ENCODE measurements at regions not wholly inside any gene's neighbourhood (a gene's known extent, or its start where the extent isn't known, plus 50 kb on each side); places are given as distances from the start of the nearest gene placed in this dataset.
A peak's percentile ranks its signal among the peaks of the same experiment; 100 is the strongest.

GRCh38 chr13:109397285-109397684 is 389.1 kb downstream of the IRS2 start:
- DNase-seq (ENCODE audit: low read depth): no peak

- no peak for DNase-seq (ENCODE audit: low read depth)
Measured at GRCh38 chr13:109396266-109396665, 390.1 kb downstream of the IRS2 start.

GRCh38 chr13:109395014-109395413 is 391.4 kb downstream of the IRS2 start:
- DNase-seq (ENCODE audit: low read depth): no peak

DNA sequence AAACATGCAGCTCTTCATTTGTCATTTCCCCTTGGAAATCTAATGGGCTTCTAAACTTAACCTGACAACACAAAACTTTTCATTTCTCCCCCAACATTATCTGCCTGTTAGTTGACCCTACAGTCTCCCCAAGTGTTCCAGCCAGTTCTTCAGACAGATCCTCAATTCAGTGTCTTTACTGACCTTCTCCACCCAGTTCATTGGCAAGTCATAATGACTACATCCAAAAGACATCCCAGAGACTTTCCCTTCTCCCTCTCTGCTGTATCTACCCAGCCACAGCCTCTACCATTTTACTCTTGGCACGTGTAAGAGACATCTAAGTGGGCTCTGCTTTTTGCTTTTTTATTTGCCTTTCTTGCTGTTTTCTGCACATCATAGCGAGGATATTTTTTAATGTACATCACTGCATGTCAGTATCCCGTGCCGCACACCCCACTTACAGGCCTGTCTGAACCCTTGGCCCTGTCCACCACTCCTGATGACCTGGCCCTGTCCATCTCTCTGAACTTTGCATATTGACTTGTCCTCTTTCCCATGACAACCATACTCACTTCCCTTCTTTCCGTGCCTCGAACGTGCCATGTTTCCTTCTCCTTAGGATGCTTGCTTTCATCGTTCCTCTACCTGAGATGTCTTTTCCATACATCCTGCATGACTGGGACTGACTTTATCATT is 391.9 kb downstream of the IRS2 start:
- DNase-seq (ENCODE audit: low read depth): no peak

DNA sequence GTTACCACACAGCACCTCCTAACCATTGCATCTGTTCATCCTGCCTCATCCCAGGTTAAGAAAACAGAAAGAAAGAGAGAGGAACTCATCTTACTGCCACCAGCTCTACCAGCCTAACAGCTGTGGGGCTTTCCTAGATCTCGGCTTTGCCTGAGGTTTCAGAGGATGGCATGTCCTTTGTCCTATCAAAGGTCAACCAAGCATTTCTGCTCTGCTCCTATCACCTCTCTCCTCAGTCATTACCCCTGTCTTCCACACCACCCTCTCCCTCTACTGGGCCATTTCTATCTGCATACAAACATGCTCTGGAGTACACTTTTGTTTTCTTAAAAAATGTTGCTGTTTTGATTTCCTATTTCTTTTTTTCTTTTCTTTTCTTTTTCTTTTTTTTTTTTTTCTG is 393.3 kb downstream of the IRS2 start:
- no peak for DNase-seq (ENCODE audit: low read depth)

DNA sequence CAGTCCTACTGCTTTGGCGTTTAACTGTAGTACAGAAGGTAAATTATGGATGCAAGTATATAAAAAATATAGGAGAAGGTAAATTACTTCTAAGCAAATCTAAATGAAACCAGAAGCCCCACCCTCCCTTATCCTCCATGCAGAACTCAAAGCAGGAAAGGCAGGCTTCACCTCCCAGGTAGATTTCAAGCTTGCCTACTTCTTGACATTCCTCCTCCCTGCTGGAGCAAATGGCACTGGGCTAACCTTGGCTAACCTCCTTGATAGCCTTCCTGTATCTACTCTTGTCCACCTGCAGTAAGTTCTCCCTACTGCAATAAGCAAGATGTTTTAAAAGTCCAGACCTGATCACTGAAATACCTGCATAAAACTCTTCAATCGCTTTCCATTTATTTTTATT is 396.0 kb downstream of the IRS2 start:
- no peak for DNase-seq (ENCODE audit: low read depth)

DNA sequence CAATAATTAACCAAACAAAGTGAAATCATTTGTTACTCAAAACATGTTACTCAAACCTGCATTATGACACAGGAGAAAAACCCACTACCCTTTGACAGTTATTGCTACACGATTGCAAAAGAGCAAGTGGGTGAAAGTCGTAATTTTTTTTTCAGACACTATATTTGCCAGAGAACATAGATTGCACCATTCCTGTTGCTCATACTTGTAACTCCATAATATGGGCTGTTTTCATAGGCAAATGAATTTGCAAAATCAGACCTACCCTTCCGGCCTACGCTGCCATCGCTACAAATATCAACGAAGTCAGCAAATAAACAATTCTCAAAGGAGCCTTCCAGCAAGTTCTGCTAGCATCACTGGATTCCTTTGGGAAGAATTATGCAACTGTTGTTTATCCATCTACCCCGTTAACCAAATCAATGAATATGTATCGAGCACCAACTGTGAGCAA is 396.5 kb downstream of the IRS2 start:
- no peak for DNase-seq (ENCODE audit: low read depth)

- DNase-seq (ENCODE audit: low read depth): no peak
Measured at GRCh38 chr13:109389456-109389855, 396.9 kb downstream of the IRS2 start.

DNA sequence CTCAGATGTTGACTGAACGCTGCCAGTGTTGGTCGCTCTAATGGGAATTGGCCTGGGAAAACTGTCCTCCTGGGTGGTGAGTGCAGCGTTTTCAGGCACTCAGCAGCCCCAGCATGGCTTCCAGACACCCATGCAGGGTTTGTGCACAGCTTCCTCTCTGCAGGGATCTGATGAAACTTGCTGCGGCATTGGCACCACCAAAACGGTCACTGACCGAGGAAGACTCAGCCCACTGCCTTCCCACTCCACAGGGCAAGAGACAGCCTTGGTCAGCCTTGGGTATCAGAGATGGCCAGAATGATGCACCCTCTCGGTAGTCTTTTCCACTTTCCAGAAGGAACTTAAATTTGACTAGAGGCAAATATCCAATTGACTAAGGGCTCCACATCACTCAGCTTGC is 398.9 kb downstream of the IRS2 start:
- no peak for DNase-seq (ENCODE audit: low read depth)

GRCh38 chr13:109385242-109385560 is 401.2 kb downstream of the IRS2 start:
- DNase-seq (ENCODE audit: low read depth): no peak

- peak; percentile 65 for DNase-seq (ENCODE audit: low read depth)
Measured at GRCh38 chr13:109384491-109385241, 401.7 kb downstream of the IRS2 start.

GRCh38 chr13:109383683-109384082 is 402.7 kb downstream of the IRS2 start:
- DNase-seq (ENCODE audit: low read depth): no peak

DNA sequence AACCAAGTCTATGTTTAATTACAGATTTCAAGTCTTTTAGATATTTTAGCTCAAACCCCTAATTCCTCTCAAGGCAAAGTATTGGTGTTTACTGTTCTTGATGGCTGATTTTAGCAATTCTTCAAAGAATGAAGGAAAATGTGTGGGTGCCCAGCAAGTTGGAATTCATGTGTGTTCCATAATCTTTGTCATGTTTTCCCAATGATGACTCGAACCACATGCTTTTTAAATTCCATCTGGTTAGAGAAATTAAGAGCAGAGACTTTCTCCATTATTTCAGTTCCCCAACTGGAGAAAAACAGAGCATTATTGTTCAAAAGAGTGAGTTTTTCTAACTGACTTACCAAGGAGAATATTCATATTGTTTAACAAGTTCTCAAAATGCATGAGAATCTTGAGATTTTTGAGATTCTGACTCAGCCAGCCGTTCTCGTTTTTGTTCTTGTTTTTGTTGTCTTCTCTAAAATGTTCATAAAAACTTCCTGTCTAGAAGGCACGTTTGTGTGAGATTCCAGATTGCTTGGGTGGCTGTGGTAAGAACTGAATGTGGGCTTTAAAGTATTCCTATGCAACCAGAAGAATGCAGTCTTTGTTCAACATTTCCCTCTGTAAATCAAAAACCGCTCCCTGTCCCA is 404.7 kb downstream of the IRS2 start:
- DNase-seq (ENCODE audit: low read depth): peak; percentile 67

GRCh38 chr13:109380457-109380856 is 405.9 kb downstream of the IRS2 start:
- DNase-seq (ENCODE audit: low read depth): no peak

DNA sequence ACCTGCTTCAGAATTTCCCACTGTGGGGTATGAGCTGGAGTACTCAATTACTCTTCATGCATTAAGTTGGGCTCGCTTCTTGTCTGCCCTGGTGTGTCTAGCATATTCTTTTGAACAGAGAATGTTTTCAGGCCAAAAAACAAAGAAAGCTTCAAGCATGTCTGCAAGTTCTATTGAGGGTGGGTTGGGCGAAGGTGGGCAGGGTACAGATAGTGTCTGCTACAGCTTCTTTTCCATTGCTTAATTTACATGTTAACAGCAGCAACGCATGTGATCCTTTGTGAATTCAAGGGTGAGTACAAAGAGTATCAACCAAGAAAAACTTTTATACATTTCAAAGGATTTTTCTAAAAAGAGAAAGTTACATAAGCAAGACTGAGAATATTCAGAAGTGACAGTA is 406.5 kb downstream of the IRS2 start:
- DNase-seq (ENCODE audit: low read depth): no peak

DNA sequence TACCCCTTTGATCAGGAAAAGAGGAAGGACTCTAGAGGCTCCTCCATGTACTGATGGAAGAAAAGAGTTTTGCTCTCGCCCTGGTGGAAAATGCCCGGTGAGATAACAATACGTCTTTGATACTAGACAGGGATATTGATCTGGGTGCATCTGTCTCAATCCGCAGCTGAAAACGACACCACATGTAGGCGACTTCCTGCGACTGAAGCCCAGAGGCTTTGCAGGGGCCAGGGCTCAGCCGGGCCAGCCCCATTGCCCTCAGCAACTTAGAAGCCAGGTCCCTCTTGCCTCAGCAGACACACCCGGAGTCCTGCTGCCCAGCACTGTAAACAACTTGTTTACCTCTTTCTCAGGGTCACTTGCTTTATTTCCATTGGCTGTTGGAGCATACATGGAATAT is 409.4 kb downstream of the IRS2 start:
- DNase-seq (ENCODE audit: low read depth): no peak

GRCh38 chr13:109374609-109375200 is 411.7 kb downstream of the IRS2 start:
- no peak for DNase-seq (ENCODE audit: low read depth)

- DNase-seq (ENCODE audit: low read depth): no peak
Measured at GRCh38 chr13:109372666-109373065, 413.7 kb downstream of the IRS2 start.

GRCh38 chr13:109371066-109371465 is 415.3 kb downstream of the IRS2 start:
- DNase-seq (ENCODE audit: low read depth): no peak

DNA sequence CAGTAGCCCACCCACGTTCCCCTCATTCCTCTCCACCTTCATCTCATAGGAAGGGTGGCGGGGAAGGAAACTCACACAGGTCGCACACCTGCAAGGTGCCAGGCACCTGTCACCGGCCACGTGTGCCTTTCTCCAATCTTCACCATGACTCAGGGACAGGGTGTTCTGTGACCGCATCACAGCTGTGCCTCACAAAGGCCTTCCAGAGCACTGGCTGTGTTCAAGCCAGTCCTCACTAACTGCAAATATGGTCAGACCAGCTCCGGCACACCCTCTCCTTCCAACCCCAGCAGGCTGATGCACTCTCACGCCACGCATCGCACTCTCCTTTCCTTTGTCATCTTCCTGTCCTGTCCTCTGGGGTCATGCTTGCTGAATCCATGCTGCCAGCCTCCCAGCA is 415.9 kb downstream of the IRS2 start:
- DNase-seq (ENCODE audit: low read depth): no peak

DNA sequence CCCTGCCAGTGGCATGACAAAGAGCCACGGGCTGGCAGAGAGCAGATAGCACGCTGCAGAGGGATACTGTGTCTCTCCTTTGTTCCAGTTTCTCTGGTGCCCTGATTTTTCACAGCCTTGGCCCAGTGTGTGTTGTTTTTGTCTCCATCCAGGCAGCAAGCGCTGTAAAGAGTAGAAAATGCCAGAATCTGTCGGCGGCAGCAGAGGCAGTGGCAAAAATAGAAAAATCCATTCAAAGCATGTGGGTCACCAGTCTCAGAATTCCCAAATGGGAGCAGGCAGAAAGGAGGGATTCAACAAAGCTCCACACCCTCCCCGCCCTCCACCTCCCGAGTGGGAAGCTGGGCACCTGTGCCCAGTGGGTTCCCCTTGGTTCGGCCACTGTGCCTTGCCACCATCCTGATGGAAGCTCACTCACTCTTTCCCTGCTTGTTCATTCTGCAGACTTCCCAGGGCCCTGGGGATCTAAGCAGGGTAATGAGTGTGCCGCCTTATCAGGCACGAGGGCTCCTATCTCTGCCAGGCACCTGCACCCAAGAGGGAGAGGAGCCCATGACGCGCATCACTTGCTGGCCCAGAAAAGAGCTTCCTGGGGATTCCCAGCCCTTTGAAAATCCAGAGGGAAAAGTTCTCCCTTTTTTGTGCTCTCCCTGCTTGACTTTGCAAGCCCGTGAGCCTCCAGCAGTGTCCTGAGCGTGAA is 416.9 kb downstream of the IRS2 start:
- no peak for DNase-seq (ENCODE audit: low read depth)

DNA sequence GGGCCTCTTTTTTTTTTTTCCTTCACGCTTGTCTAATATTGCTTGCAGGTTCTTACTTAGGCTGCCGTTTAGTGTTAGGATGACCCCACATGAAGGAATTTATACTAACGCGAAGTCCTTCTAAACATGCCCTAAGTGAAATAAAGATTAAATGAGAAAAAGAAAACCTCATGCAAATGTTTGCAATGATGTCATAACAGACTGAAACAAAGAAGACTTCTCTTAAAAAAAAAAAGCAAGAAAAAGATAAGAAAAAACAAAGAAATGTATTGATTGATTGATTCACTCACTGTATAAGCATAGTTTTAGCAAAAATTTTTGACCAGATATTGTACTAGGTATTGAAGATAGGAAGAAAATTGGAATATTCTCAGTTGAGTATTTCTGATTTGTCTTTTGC is 418.2 kb downstream of the IRS2 start:
- DNase-seq (ENCODE audit: low read depth): no peak
